Left lung (tissue), 4 donors: ENCODE measurements at regions not wholly inside any gene's neighbourhood (a gene's known extent, or its start where the extent isn't known, plus 50 kb on each side); places are given as distances from the start of the nearest gene placed in this dataset.

Experiments
- ATAC-seq: fragments of 200-7000 bp; cut with Tn5 transposase; one replicate; pipeline ENCODE4 v1.9.1; 2020; ENCODE audit warnings: moderate library complexity
- DNase-seq, 4 donors: peaks; one replicate each; pipeline ENCODE4 v3.0.0-alpha.2; 2013 to 2020
- H3K27ac ChIP-seq, 2 donors: fragments of 200-600 bp; sonication (generic) in 1 of 2; one replicate each; pipeline versions ENCODE4 v1.5.0 to v1.8.0; 2020 to 2021
- H3K27me3 ChIP-seq, 2 donors: fragments of 200-600 bp; sonication (generic) in 1 of 2; one replicate each; pipeline versions ENCODE4 v1.5.0 to v1.8.0; 2020 to 2021
- H3K36me3 ChIP-seq, 2 donors: fragments of 200-600 bp; sonication (generic) in 1 of 2; one replicate each; pipeline versions ENCODE4 v1.5.0 to v1.8.0; 2020 to 2021
- H3K4me1 ChIP-seq, 2 donors: fragments of 200-600 bp; one replicate each; pipeline ENCODE4 v1.8.0; 2021
- H3K4me3 ChIP-seq, 2 donors: fragments of 200-600 bp; sonication (generic) in 1 of 2; one replicate each; pipeline versions ENCODE4 v1.5.0 to v1.8.0; 2020 to 2021; ENCODE audit warnings: mild to moderate bottlenecking in 1 of 2
- H3K9me3 ChIP-seq, 2 donors: fragments of 200-600 bp; sonication (generic) in 1 of 2; one replicate each; pipeline versions ENCODE4 v1.5.0 to v1.8.0; 2020 to 2021
- intact Hi-C, 2 donors: fragments of 100-400 bp; cut with DNase I; formaldehyde crosslinking; loops; one replicate each; pipeline versions ENCODE4 v1.11.2 to v1.14.2; 2022
- TF ChIP-seq, protein P1 (sequence below), 2 donors: fragments of 200-600 bp; sonication (generic) in 1 of 2; IDR thresholded peaks; one replicate each; pipeline versions ENCODE4 v1.5.0 to v1.8.0; 2021; ENCODE audit warnings: antibody characterized with exemption in 2 of 2
- donor health status: DM: no; HTN: yes; CAD: no.
- donor health status: DM: no; HTN: no; CAD: no.

DNA sequence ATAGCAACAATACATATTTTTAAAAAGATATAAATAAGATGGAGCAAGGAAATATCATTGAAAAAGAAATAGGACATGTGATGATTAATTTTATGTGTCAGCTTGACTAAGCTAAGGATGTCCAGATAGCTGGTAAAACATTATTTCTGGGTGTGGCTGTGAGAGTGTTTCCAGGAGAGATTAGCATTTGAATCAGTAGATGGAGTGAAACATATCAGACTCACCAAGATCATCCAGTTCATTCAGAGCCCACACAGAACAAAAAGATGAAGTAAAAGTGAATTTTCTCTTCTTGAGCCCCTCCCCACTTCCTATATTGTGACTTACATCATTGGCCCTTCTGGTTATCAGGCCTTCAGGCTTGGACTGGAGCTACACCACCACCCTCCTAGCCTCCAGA lies 61.6 kb upstream of the TUSC7 start:
- no peaks in the 10 kb centered on the region for H3K4me1 ChIP-seq
- no peak overlapping the region for H3K27ac ChIP-seq
- intact Hi-C loops = no loop called here
- H3K36me3 ChIP-seq = no peaks in the 10 kb centered on the region
- H3K9me3 ChIP-seq = no peaks in the 10 kb centered on the region
- ATAC-seq = no peak
- DNase-seq = no peak
- TF ChIP-seq, protein P1, sequence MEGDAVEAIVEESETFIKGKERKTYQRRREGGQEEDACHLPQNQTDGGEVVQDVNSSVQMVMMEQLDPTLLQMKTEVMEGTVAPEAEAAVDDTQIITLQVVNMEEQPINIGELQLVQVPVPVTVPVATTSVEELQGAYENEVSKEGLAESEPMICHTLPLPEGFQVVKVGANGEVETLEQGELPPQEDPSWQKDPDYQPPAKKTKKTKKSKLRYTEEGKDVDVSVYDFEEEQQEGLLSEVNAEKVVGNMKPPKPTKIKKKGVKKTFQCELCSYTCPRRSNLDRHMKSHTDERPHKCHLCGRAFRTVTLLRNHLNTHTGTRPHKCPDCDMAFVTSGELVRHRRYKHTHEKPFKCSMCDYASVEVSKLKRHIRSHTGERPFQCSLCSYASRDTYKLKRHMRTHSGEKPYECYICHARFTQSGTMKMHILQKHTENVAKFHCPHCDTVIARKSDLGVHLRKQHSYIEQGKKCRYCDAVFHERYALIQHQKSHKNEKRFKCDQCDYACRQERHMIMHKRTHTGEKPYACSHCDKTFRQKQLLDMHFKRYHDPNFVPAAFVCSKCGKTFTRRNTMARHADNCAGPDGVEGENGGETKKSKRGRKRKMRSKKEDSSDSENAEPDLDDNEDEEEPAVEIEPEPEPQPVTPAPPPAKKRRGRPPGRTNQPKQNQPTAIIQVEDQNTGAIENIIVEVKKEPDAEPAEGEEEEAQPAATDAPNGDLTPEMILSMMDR (IDR thresholded peaks at IDR 0.05) = no peak
- no peak overlapping the region for H3K4me3 ChIP-seq
- no peaks in the 10 kb centered on the region for H3K27me3 ChIP-seq
